Mammary epithelial cell (primary cell): ENCODE measurements at regions not wholly inside any gene's neighbourhood (a gene's known extent, or its start where the extent isn't known, plus 50 kb on each side); places are given as distances from the start of the nearest gene placed in this dataset.

Experiments used
- CTCF ChIP-seq, 2 donors: IDR thresholded peaks in 1 of 2; conservative IDR thresholded peaks in 1 of 2; 2 replicates each; pipeline ENCODE4 v1.5.1; 2011 to 2012; ENCODE audit warnings: inconsistent platforms in 2 of 2, low read length in 2 of 2, mild to moderate bottlenecking in 2 of 2, control low read depth in 1 of 2, low read depth in 1 of 2; ENCODE audit not compliant: insufficient read depth in 1 of 2; ENCODE audit errors: extremely low read depth in 1 of 2
- EZH2 ChIP-seq: IDR thresholded peaks from 2 replicates; pipeline ENCODE4 v1.6.1; 2012; ENCODE audit warnings: low read length, inconsistent platforms, borderline replicate concordance

GRCh38 chr3:35307296-35307695 lies 332.0 kb upstream of the ARPP21 start:
- TF ChIP-seq CTCF (conservative IDR thresholded peaks at IDR 0.05 in 1 of 2, IDR thresholded peaks at IDR 0.05 in 1 of 2; ENCODE audit: extremely low read depth in 1 of 2, insufficient read depth in 1 of 2, low read depth in 1 of 2, low read length in 2 of 2): no peak
- TF ChIP-seq EZH2: no peak
